Neural cell (in vitro differentiated cells): ENCODE measurements at regions not wholly inside any gene's neighbourhood (a gene's known extent, or its start where the extent isn't known, plus 50 kb on each side); places are given as distances from the start of the nearest gene placed in this dataset.

Experiments used
- H2AFZ ChIP-seq: fragments of 200-600, 300-800 bp; sonication (generic), shearing (Covaris generic); 2 replicates; pipeline ENCODE4 v1.6.0; 2014; ENCODE audit warnings: low read depth, mild to moderate bottlenecking, antibody characterized with exemption, low read length, moderate library complexity
- H3F3A ChIP-seq: fragments of 200-600 bp; shearing (Covaris generic); 2 replicates; pipeline ENCODE4 v1.6.1; 2016; ENCODE audit warnings: mild to moderate bottlenecking, moderate library complexity, mixed read lengths, antibody characterized with exemption, low read length; ENCODE audit not compliant: insufficient read depth, poor library complexity, severe bottlenecking
- H3K27ac ChIP-seq: fragments of 200-600, 300-800 bp; sonication (generic), shearing (Covaris generic); 2 replicates; pipeline ENCODE4 v1.5.1; 2014; ENCODE audit warnings: mild to moderate bottlenecking, low read length, moderate library complexity
- H3K27me3 ChIP-seq: fragments of 300-800, 200-600 bp; sonication (generic), shearing (Covaris generic); 2 replicates; pipeline ENCODE4 v1.6.0; 2014; ENCODE audit warnings: mild to moderate bottlenecking, low read depth, low read length, moderate library complexity; ENCODE audit not compliant: insufficient read depth
- H3K36me3 ChIP-seq: fragments of 300-800, 200-600 bp; sonication (generic), shearing (Covaris generic); 2 replicates; pipeline ENCODE4 v1.5.1; 2014; ENCODE audit warnings: mild to moderate bottlenecking, antibody characterized with exemption, low read length, moderate library complexity; ENCODE audit not compliant: insufficient read depth
- H3K4me2 ChIP-seq: fragments of 300-800, 200-600 bp; sonication (generic), shearing (Covaris generic); 2 replicates; pipeline ENCODE4 v1.6.0; 2014; ENCODE audit warnings: mild to moderate bottlenecking, low read length
- H3K4me3 ChIP-seq: fragments of 300-800, 200-600 bp; sonication (generic), shearing (Covaris generic); 2 replicates; pipeline ENCODE4 v1.5.1; 2014; ENCODE audit warnings: mild to moderate bottlenecking, low read length, moderate library complexity
- H3K79me2 ChIP-seq: fragments of 200-600 bp; shearing (Covaris generic); replicated peaks from 2 replicates; pipeline ENCODE4 v1.6.0; 2014; ENCODE audit warnings: mild to moderate bottlenecking, low read length, moderate library complexity; ENCODE audit not compliant: insufficient read depth
- H3K9ac ChIP-seq: fragments of 300-800, 200-600 bp; sonication (generic), shearing (Covaris generic); 2 replicates; pipeline ENCODE4 v1.6.1; 2016; ENCODE audit warnings: mild to moderate bottlenecking, low read length, mixed read lengths
- H3K9me2 ChIP-seq: fragments of 200-600 bp; shearing (Covaris generic); 2 replicates; pipeline ENCODE4 v1.6.1; 2016; ENCODE audit warnings: mild to moderate bottlenecking, low read length, mixed read lengths; ENCODE audit not compliant: insufficient read depth
- H3K9me3 ChIP-seq: fragments of 200-600, 300-800 bp; sonication (generic), shearing (Covaris generic); 2 replicates; pipeline ENCODE4 v1.6.1; 2016; ENCODE audit warnings: mild to moderate bottlenecking, mixed run types, low read length, moderate library complexity, mixed read lengths
- H4K20me1 ChIP-seq: fragments of 200-600 bp; shearing (Covaris generic); 2 replicates; pipeline ENCODE4 v1.6.1; 2016; ENCODE audit warnings: mild to moderate bottlenecking, mixed run types; ENCODE audit not compliant: insufficient read depth
- EP300 ChIP-seq: fragments of 450-650 bp; conservative IDR thresholded peaks from 2 replicates; pipeline ENCODE4 v1.6.1; 2014; ENCODE audit warnings: antibody characterized with exemption, mild to moderate bottlenecking, moderate library complexity; ENCODE audit not compliant: poor library complexity, severe bottlenecking
- EZH2 ChIP-seq: fragments of 200-600, 300-800 bp; shearing (Covaris generic), sonication (generic); IDR thresholded peaks from 2 replicates; pipeline ENCODE4 v1.6.1; 2014; ENCODE audit warnings: antibody characterized with exemption, low read length, borderline replicate concordance, mild to moderate bottlenecking; ENCODE audit not compliant: insufficient read depth, poor library complexity, severe bottlenecking
- MXI1 ChIP-seq: fragments of 450-650 bp; conservative IDR thresholded peaks from 2 replicates; pipeline ENCODE4 v1.6.1; 2014; ENCODE audit warnings: antibody characterized with exemption, mild to moderate bottlenecking; ENCODE audit not compliant: poor library complexity, severe bottlenecking
- POLR2AphosphoS5 ChIP-seq: IDR thresholded peaks from 2 replicates; pipeline ENCODE4 v1.6.1; 2012
- RAD21 ChIP-seq: fragments of 450-650 bp; conservative IDR thresholded peaks from 2 replicates; pipeline ENCODE4 v1.6.1; 2014; ENCODE audit warnings: antibody characterized with exemption, mild to moderate bottlenecking, moderate library complexity
- REST ChIP-seq: IDR thresholded peaks from 2 replicates; pipeline ENCODE4 v1.6.1; 2012; ENCODE audit warnings: borderline replicate concordance
- SMC3 ChIP-seq: fragments of 450-650 bp; conservative IDR thresholded peaks from 2 replicates; pipeline ENCODE4 v1.6.1; 2014; ENCODE audit warnings: antibody characterized with exemption, mild to moderate bottlenecking, moderate library complexity; ENCODE audit not compliant: poor library complexity
- TAF1 ChIP-seq: IDR thresholded peaks from 2 replicates; pipeline ENCODE4 v1.6.1; 2012; ENCODE audit warnings: low read depth
- TF ChIP-seq, protein P1 (sequence below): fragments of 450-650 bp; IDR thresholded peaks from 2 replicates; pipeline ENCODE4 v1.5.1; 2014; ENCODE audit warnings: antibody characterized with exemption, mild to moderate bottlenecking, moderate library complexity; ENCODE audit not compliant: poor library complexity, severe bottlenecking

- Histone ChIP-seq H3K9me3 (no peaks in the 10 kb centered on the region), H3K4me3 (no peak overlapping the region), H4K20me1 (no peaks in the 10 kb centered on the region), H3K27me3 (no peaks in the 10 kb centered on the region), H2AFZ (no peak overlapping the region), H3K9ac (no peak overlapping the region), H3K9me2 (no peaks in the 10 kb centered on the region), H3F3A (no peaks in the 10 kb centered on the region), H3K27ac (no peak overlapping the region), H3K36me3 (no peaks in the 10 kb centered on the region), H3K79me2 (no peaks in the 10 kb centered on the region), H3K4me2 (no peak overlapping the region)
- no peak for TF ChIP-seq EZH2
- TF ChIP-seq, protein P1, sequence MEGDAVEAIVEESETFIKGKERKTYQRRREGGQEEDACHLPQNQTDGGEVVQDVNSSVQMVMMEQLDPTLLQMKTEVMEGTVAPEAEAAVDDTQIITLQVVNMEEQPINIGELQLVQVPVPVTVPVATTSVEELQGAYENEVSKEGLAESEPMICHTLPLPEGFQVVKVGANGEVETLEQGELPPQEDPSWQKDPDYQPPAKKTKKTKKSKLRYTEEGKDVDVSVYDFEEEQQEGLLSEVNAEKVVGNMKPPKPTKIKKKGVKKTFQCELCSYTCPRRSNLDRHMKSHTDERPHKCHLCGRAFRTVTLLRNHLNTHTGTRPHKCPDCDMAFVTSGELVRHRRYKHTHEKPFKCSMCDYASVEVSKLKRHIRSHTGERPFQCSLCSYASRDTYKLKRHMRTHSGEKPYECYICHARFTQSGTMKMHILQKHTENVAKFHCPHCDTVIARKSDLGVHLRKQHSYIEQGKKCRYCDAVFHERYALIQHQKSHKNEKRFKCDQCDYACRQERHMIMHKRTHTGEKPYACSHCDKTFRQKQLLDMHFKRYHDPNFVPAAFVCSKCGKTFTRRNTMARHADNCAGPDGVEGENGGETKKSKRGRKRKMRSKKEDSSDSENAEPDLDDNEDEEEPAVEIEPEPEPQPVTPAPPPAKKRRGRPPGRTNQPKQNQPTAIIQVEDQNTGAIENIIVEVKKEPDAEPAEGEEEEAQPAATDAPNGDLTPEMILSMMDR, result no peak
- no peak for TF ChIP-seq EP300
Observed at GRCh38 chr14:38589747-38590350, 334.0 kb upstream of the CLEC14A start.

DNA sequence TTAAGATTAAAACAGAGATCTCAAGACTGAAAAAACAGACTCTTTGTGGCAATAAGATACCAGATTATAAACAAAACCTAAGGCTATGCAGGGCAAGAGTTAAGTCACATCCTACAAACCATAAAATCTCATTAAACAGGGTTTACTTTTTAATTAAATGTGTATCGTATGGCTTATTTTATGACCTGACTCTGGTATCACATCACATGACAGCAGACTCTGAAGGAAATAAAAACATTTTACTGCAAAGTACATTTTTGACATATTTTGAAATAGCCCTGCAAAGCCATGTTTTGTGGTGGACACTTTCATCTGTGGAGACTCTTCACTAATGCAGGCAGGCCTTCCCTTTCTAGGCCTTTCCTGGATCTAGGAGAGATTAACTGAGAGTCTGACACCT is 327.6 kb upstream of the CLEC14A start:
- H3F3A ChIP-seq, result no peaks in the 10 kb centered on the region
- H3K9ac ChIP-seq, result no peak overlapping the region

GRCh38 chr14:38578278-38578681 is 322.4 kb upstream of the CLEC14A start:
- no peaks in the 10 kb centered on the region for H3K9me2 ChIP-seq
- H2AFZ ChIP-seq, result no peak overlapping the region
- H3K9me3 ChIP-seq, result no peaks in the 10 kb centered on the region
- no peaks in the 10 kb centered on the region for H4K20me1 ChIP-seq
- TF ChIP-seq EZH2 (no peak), TAF1 (no peak), REST (no peak), EP300 (no peak), MXI1 (no peak), POLR2AphosphoS5 (no peak), RAD21 (no peak), SMC3 (no peak)
- TF ChIP-seq, protein P1, result no peak
- H3K4me3 ChIP-seq, result no peak overlapping the region
- no peak overlapping the region for H3K4me2 ChIP-seq
- no peak overlapping the region for H3K9ac ChIP-seq
- no peaks in the 10 kb centered on the region for H3K36me3 ChIP-seq
- no peak overlapping the region for H3K27ac ChIP-seq
- no peaks in the 10 kb centered on the region for H3K27me3 ChIP-seq
- no peaks in the 10 kb centered on the region for H3F3A ChIP-seq
- no peaks in the 10 kb centered on the region for H3K79me2 ChIP-seq

More for the DNA sequence above, 327.6 kb upstream of the CLEC14A start:
- H3K4me3 ChIP-seq, result no peak overlapping the region
- no peaks in the 10 kb centered on the region for H4K20me1 ChIP-seq
- H3K4me2 ChIP-seq, result no peak overlapping the region
- no peaks in the 10 kb centered on the region for H3K79me2 ChIP-seq
- TF ChIP-seq EZH2 (no peak), TAF1 (no peak)
- H3K27ac ChIP-seq, result no peak overlapping the region
- no peaks in the 10 kb centered on the region for H3K36me3 ChIP-seq
- H3K27me3 ChIP-seq, result no peaks in the 10 kb centered on the region
- no peak overlapping the region for H2AFZ ChIP-seq
- H3K9me2 ChIP-seq, result no peaks in the 10 kb centered on the region
- H3K9me3 ChIP-seq, result no peaks in the 10 kb centered on the region
